ENCODE measurements at regions not wholly inside any gene's neighbourhood (a gene's known extent, or its start where the extent isn't known, plus 50 kb on each side); places are given as distances from the start of the nearest gene placed in this dataset.

DNA sequence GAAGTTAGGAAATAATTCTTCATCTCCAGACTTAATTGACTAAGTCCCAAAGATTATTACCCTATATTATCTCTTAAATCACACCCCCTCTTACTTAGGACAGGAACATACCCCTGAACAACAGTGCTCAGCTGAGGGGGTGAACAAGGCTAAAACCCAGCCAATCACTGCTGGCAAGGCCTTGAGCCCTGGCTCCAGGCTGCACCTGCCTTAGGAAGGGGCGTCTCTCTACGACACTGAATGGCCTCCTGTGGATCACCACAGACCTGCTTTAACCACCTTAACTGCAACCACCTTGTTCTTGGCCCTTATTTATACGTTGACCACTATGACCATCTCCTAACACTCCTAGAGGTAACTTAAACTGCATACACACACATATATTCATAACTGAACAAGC is 267.4 kb upstream of the THBS1 start:
- TF ChIP-seq, protein P1, sequence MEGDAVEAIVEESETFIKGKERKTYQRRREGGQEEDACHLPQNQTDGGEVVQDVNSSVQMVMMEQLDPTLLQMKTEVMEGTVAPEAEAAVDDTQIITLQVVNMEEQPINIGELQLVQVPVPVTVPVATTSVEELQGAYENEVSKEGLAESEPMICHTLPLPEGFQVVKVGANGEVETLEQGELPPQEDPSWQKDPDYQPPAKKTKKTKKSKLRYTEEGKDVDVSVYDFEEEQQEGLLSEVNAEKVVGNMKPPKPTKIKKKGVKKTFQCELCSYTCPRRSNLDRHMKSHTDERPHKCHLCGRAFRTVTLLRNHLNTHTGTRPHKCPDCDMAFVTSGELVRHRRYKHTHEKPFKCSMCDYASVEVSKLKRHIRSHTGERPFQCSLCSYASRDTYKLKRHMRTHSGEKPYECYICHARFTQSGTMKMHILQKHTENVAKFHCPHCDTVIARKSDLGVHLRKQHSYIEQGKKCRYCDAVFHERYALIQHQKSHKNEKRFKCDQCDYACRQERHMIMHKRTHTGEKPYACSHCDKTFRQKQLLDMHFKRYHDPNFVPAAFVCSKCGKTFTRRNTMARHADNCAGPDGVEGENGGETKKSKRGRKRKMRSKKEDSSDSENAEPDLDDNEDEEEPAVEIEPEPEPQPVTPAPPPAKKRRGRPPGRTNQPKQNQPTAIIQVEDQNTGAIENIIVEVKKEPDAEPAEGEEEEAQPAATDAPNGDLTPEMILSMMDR (IDR thresholded peaks at IDR 0.05) = no peak
- TF ChIP-seq, protein P2, sequence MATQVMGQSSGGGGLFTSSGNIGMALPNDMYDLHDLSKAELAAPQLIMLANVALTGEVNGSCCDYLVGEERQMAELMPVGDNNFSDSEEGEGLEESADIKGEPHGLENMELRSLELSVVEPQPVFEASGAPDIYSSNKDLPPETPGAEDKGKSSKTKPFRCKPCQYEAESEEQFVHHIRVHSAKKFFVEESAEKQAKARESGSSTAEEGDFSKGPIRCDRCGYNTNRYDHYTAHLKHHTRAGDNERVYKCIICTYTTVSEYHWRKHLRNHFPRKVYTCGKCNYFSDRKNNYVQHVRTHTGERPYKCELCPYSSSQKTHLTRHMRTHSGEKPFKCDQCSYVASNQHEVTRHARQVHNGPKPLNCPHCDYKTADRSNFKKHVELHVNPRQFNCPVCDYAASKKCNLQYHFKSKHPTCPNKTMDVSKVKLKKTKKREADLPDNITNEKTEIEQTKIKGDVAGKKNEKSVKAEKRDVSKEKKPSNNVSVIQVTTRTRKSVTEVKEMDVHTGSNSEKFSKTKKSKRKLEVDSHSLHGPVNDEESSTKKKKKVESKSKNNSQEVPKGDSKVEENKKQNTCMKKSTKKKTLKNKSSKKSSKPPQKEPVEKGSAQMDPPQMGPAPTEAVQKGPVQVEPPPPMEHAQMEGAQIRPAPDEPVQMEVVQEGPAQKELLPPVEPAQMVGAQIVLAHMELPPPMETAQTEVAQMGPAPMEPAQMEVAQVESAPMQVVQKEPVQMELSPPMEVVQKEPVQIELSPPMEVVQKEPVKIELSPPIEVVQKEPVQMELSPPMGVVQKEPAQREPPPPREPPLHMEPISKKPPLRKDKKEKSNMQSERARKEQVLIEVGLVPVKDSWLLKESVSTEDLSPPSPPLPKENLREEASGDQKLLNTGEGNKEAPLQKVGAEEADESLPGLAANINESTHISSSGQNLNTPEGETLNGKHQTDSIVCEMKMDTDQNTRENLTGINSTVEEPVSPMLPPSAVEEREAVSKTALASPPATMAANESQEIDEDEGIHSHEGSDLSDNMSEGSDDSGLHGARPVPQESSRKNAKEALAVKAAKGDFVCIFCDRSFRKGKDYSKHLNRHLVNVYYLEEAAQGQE (IDR thresholded peaks at IDR 0.05; ENCODE audit: insufficient read depth in 1 of 2, low read depth in 2 of 2, low read length in 1 of 2) = no peak
- TF ChIP-seq POLR2AphosphoS5 (IDR thresholded peaks at IDR 0.05; ENCODE audit: low read depth, low read length) (no peak), TCF7L2 (IDR thresholded peaks at IDR 0.05; ENCODE audit: low read depth, low read length) (no peak), SIN3A (IDR thresholded peaks at IDR 0.05; ENCODE audit: borderline replicate concordance, insufficient read depth, low read depth, low read length) (no peak)

Measured in Panc1 (cell line).